ENCODE measurements at regions not wholly inside any gene's neighbourhood (a gene's known extent, or its start where the extent isn't known, plus 50 kb on each side); places are given as distances from the start of the nearest gene placed in this dataset.

DNA sequence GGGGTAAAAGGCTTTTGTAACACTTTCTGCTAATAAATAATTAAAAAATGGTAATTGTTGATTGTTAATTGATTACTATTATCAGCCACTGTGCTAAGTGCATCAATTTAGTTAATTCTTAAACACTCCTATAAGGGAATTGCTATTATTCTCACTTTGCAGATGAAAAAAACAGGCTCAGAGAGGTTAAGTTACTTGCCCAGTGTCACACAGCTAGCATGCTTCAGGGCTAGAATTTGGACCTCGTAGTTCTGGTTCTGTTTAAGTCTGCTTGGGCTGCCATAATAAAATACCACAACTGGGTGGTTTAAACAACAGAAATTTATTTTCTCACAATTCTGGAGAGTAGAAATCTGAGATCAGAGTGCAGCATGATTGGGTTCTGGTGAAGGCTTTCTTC, 164.8 kb upstream of the TBX18 start:
- CTCF ChIA-PET, result no interaction called here
- POLR2A ChIA-PET (ENCODE audit: low non-redundant PET), result no interaction called here
- H3K27ac ChIP-seq, result no peak overlapping the region
- DNase-seq (ENCODE audit: low spot score), result no peak
- TF ChIP-seq, protein P1, sequence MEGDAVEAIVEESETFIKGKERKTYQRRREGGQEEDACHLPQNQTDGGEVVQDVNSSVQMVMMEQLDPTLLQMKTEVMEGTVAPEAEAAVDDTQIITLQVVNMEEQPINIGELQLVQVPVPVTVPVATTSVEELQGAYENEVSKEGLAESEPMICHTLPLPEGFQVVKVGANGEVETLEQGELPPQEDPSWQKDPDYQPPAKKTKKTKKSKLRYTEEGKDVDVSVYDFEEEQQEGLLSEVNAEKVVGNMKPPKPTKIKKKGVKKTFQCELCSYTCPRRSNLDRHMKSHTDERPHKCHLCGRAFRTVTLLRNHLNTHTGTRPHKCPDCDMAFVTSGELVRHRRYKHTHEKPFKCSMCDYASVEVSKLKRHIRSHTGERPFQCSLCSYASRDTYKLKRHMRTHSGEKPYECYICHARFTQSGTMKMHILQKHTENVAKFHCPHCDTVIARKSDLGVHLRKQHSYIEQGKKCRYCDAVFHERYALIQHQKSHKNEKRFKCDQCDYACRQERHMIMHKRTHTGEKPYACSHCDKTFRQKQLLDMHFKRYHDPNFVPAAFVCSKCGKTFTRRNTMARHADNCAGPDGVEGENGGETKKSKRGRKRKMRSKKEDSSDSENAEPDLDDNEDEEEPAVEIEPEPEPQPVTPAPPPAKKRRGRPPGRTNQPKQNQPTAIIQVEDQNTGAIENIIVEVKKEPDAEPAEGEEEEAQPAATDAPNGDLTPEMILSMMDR (conservative IDR thresholded peaks at IDR 0.05; ENCODE audit: low read depth), result no peak

DNA sequence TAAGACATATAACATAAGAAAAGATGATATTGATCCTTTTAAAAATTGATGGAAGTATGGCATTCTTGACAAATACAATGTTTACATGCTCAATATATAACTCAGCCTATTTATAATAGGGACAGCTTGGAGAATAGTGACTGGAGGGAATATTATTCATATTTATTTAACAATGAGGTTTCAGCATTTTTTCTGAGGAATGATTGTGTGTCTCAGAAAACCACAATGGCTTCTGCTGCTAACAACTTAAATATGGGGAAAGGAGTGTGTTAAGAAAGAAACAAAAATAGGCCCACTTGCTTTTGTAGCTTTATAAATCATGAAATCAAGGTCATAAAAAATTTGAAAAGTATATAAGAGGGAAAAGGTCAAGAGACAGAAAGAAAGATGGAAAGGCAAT, 163.2 kb upstream of the TBX18 start:
- ChIA-PET CTCF (no interaction called here), POLR2A (ENCODE audit: low non-redundant PET) (no interaction called here)
- no peak for DNase-seq (ENCODE audit: low spot score)
- TF ChIP-seq, protein P1 (conservative IDR thresholded peaks at IDR 0.05; ENCODE audit: low read depth), result no peak
- H3K27ac ChIP-seq, result no peak overlapping the region

DNA sequence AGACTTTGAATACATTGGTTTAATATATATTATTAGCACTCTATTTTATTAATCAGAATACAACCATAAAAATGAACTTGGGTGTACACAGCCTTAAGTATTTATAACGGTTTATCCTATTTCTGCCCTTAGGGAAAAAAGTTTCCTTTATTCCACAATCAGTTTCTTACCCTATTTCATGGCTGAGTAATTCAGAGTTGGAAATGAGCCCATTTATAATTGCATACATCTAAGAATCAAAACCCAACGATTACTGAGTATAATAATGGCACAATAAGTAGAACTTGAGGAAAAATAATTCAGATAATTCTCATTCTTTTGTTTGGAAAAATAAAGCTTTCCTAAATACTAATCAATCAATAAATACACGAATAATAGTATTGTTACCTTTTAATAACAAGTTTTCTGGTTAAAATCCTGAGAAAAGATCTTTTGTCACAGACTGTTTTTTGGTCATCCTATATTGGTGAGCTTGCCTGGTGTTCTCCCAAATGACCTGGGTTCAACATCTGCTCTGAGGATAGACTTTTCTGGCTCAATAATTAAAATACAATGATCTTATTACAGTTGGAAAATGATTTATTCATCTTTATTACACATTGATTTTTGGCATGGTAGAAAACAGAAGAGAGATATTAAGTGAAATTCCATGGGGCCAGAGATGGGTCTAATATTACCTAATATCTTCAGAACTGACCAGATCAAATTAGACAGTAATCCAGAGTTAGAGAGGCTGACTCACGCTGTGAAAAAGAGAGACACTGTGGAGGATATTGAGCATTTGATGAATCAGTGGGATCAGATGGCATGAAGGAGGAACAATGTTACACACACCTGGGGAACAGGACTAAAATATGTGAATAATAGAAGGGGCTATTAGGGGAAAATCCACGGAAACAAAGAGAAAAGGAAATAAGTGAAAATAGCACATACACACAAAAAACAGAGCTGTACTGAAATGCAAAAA, 162.1 kb upstream of the TBX18 start:
- TF ChIP-seq, protein P1 (conservative IDR thresholded peaks at IDR 0.05; ENCODE audit: low read depth), result no peak
- no peak overlapping the region for H3K27ac ChIP-seq
- CTCF ChIA-PET, result no interaction called here
- POLR2A ChIA-PET (ENCODE audit: low non-redundant PET), result no interaction called here
- peak; percentile 51 for DNase-seq (ENCODE audit: low spot score)

DNA sequence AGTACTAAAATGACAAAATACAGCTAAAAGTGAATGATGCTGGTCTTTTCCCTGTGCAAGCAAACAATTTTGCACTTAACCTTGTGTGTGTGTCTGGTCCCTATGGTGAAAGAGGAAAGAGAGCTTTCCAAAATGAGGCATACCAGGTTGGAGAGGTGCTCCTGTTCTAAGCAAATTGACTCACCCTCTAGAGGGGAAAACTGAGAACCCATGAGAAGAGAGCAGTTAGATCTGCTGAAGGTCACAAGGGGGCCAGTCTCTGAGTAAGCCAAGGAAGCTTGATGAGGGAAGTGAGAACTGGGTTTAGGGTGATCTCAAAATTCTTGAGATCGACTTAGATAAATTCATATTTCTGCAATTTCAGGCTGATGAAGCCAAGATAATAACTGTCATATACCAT, 157.5 kb upstream of the TBX18 start:
- TF ChIP-seq, protein P1 (conservative IDR thresholded peaks at IDR 0.05; ENCODE audit: low read depth), result no peak
- DNase-seq (ENCODE audit: low spot score), result no peak
- POLR2A ChIA-PET (ENCODE audit: low non-redundant PET), result no interaction called here
- H3K27ac ChIP-seq, result no peak overlapping the region
- CTCF ChIA-PET, result no interaction called here

DNA sequence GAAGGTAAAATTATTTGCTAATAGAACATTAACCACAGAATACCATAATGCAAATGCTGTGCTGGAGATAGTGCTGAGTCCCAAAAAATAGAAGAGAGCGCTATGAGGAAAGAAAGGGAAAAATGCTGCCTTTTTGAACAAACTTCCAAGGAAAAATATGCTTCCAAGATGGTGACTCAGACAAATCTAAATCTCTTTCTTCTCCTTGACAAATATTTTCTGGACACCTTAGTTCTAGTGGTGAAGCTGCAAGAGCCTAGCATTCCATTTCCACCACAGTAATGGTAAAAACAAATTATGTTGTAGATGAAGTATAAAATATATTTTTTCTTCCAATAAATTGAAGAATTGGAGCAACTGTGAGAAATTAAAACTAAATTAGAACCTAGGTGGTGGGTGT, 155.6 kb upstream of the TBX18 start:
- POLR2A ChIA-PET (ENCODE audit: low non-redundant PET), result no interaction called here
- TF ChIP-seq, protein P1 (conservative IDR thresholded peaks at IDR 0.05; ENCODE audit: low read depth), result no peak
- H3K27ac ChIP-seq, result no peak overlapping the region
- CTCF ChIA-PET, result no interaction called here
- no peak for DNase-seq (ENCODE audit: low spot score)

DNA sequence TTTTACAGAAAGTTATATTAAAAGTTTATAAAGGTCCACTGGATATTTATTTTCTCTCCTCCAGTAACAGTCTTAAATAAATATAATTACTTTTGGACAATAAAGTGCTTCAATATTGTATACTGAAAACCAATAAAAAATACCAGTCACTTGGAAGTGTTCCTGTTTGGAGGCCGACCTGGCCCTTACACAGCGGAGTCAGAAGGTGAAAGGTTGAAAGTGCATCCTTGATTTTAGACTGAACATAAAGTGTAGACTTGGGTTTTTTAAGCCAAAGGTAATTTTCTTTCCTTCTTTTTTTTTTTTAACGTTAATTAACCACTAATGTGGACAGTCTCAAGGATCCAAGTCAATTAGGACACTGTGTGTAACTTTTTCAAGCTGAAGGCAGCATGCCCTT, 152.3 kb upstream of the TBX18 start:
- ChIA-PET POLR2A (ENCODE audit: low non-redundant PET) (no interaction called here), CTCF (no interaction called here)
- H3K27ac ChIP-seq, result no peak overlapping the region
- DNase-seq (ENCODE audit: low spot score), result no peak
- TF ChIP-seq, protein P1 (conservative IDR thresholded peaks at IDR 0.05; ENCODE audit: low read depth), result no peak

All from RWPE1 (cell line).